K562 (cell line): ENCODE measurements at regions not wholly inside any gene's neighbourhood (a gene's known extent, or its start where the extent isn't known, plus 50 kb on each side); places are given as distances from the start of the nearest gene placed in this dataset.

ENCODE experiments used
- ATAC-seq: fragments of 200-7000 bp; cut with Tn5 transposase; 3 replicates; pipeline ENCODE4 v1.9.1; 2020; ENCODE audit warnings: moderate library complexity
- BruUV-seq: library from RNA; stranded (reverse); fragments of 400-500 nt; replicated peaks from 2 replicates; lab custom pipeline; 2021; lab: Mats Ljungman, UMichigan
- CTCF ChIA-PET: fragments of 300-600 bp; formaldehyde crosslinking; extraction: SDS; loops from one replicate; lab custom pipeline; 2021; ENCODE audit warnings: low intra/inter-chr PET ratio; lab: Yijun Ruan, JAX
- POLR2A ChIA-PET: fragments of 300-600, 350-650 bp; sonication (Branson Sonifier 250); formaldehyde crosslinking; extraction: SDS; loops from one replicate; lab custom pipeline; 2021; ENCODE audit warnings: antibody characterized with exemption, inconsistent platforms; lab: Yijun Ruan, JAX
- DNase-seq, 4 experiments: peaks; one replicate each; pipeline versions ENCODE4 v3.0.0 to v3.0.0-alpha.2; 2011 to 2018; ENCODE audit warnings: low spot score in 3 of 4, mixed read lengths in 3 of 4; ENCODE audit errors: extremely low read depth in 1 of 4
- FAIRE-seq: peaks from 2 replicates; lab custom pipeline; 2011; peaks lifted over from hg19 to GRCh38; lab: Jason Lieb, UNC
- H2AFZ ChIP-seq: 2 replicates; pipeline ENCODE4 v1.6.0; 2011; ENCODE audit warnings: low read depth, low read length, control low read depth, inconsistent platforms
- H3K27ac ChIP-seq: fragments of 200-600 bp; 3 replicates; pipeline ENCODE4 v1.8.0; 2011; ENCODE audit warnings: low read depth, mild to moderate bottlenecking, control low read depth, inconsistent platforms, low read length, moderate library complexity, mixed read lengths; ENCODE audit errors: extremely low read depth
- H3K27me3 ChIP-seq, 2 experiments: fragments of 300-600 bp in 1 of 2; 2 replicates in 1 of 2; 3 replicates in 1 of 2; pipeline versions ENCODE4 v1.6.0 to v1.8.0; 2011; ENCODE audit warnings: inconsistent platforms in 2 of 2, low read length in 2 of 2, mild to moderate bottlenecking in 1 of 2, mixed read lengths in 1 of 2, moderate library complexity in 1 of 2; ENCODE audit not compliant: control insufficient read depth in 2 of 2, insufficient read depth in 2 of 2
- H3K36me3 ChIP-seq: fragments of 300-600 bp; 3 replicates; pipeline ENCODE4 v1.8.0; 2011; ENCODE audit warnings: mild to moderate bottlenecking, low read length, inconsistent platforms; ENCODE audit not compliant: control insufficient read depth, insufficient read depth
- H3K4me1 ChIP-seq, 2 experiments: fragments of 200-600 bp in 1 of 2; replicated peaks in 1 of 2; 2 replicates in 1 of 2; 3 replicates in 1 of 2; pipeline versions ENCODE4 v1.5.1 to v1.8.0; 2011; ENCODE audit warnings: inconsistent platforms in 2 of 2, low read length in 2 of 2, mild to moderate bottlenecking in 1 of 2, mixed read lengths in 1 of 2, moderate library complexity in 1 of 2; ENCODE audit not compliant: control insufficient read depth in 2 of 2, insufficient read depth in 2 of 2
- H3K4me2 ChIP-seq: 2 replicates; pipeline ENCODE4 v1.6.1; 2011; ENCODE audit warnings: low read length, control low read depth, inconsistent platforms, mixed read lengths; ENCODE audit not compliant: insufficient read depth
- H3K4me3 ChIP-seq: fragments of 200-600 bp; sonication (generic), shearing (Covaris generic); 2 replicates; pipeline ENCODE4 v1.5.1; 2016; ENCODE audit warnings: control low read depth, inconsistent platforms
- H3K79me2 ChIP-seq: fragments of 200-600 bp; 3 replicates; pipeline ENCODE4 v1.8.0; 2011; ENCODE audit warnings: low read length, inconsistent platforms; ENCODE audit not compliant: control insufficient read depth, insufficient read depth
- H3K9ac ChIP-seq, 2 experiments: 2 replicates each; pipeline versions ENCODE4 v1.6.0 to v1.6.1; 2011; ENCODE audit warnings: low read depth in 2 of 2, low read length in 2 of 2, control low read depth in 1 of 2, inconsistent platforms in 1 of 2, mild to moderate bottlenecking in 1 of 2, mixed read lengths in 1 of 2; ENCODE audit not compliant: insufficient read depth in 1 of 2
- H3K9me1 ChIP-seq: one replicate; pipeline ENCODE4 v1.6.0; 2011; ENCODE audit warnings: inconsistent platforms, mild to moderate bottlenecking, low read length, moderate library complexity; ENCODE audit not compliant: control insufficient read depth, insufficient read depth
- H3K9me3 ChIP-seq: replicated peaks from 2 replicates; pipeline ENCODE4 v1.5.1; 2011; ENCODE audit warnings: low read depth, low read length, inconsistent platforms; ENCODE audit not compliant: control insufficient read depth, insufficient read depth
- H4K20me1 ChIP-seq: replicated peaks from 2 replicates; pipeline ENCODE4 v1.6.1; 2011; ENCODE audit warnings: low read length, inconsistent platforms, mixed read lengths; ENCODE audit not compliant: control insufficient read depth, insufficient read depth
- CAMTA2 ChIP-seq: fragments of 250-450 bp; sonication (Bioruptor Pico); conservative IDR thresholded peaks from 2 replicates; pipeline ENCODE4 v1.5.1; 2022
- EP300 ChIP-seq: IDR thresholded peaks from 2 replicates; pipeline ENCODE4 v1.6.1; 2012; ENCODE audit warnings: low read length, improper control_type of control experiment
- MCM7 ChIP-seq, 2 experiments: fragments of 450-650 bp; IDR thresholded peaks; 2 replicates each; pipeline ENCODE4 v1.6.1; 2016 to 2018
- MTF1 ChIP-seq: fragments of 250-450 bp; sonication (Bioruptor Pico); IDR thresholded peaks from 2 replicates; pipeline ENCODE4 v1.9.0; 2021; ENCODE audit warnings: moderate library complexity, mild to moderate bottlenecking, inconsistent platforms, borderline replicate concordance
- POLR2H ChIP-seq: IDR thresholded peaks from 2 replicates; pipeline ENCODE4 v1.6.1; 2016; ENCODE audit warnings: missing genetic modification characterization, low read depth, mild to moderate bottlenecking, control low read depth, missing compliant biosample characterization, moderate library complexity
- RBM34 ChIP-seq: fragments of 200-400 bp; formaldehyde crosslinking; IDR thresholded peaks from 2 replicates; pipeline ENCODE4 v1.6.1; 2018; ENCODE audit warnings: low read length, borderline replicate concordance; ENCODE audit not compliant: insufficient read depth
- U2AF1 ChIP-seq: fragments of 200-400 bp; formaldehyde crosslinking; optimal IDR thresholded peaks from 2 replicates; pipeline ENCODE3; 2017; ENCODE audit warnings: mild to moderate bottlenecking, low read depth, low read length, moderate library complexity
- ZBTB7A ChIP-seq: IDR thresholded peaks from 2 replicates; pipeline ENCODE4 v1.6.1; 2011; ENCODE audit warnings: low read depth, mild to moderate bottlenecking, low read length, moderate library complexity, borderline replicate concordance; ENCODE audit not compliant: control insufficient read depth
- ZNF12 ChIP-seq: sonication (generic); formaldehyde crosslinking; IDR thresholded peaks from 2 replicates; pipeline ENCODE4 v1.4.0; 2020; ENCODE audit warnings: mild to moderate bottlenecking, missing genetic modification reagents
- ZNF57 ChIP-seq: fragments of 450-650 bp; formaldehyde crosslinking; IDR thresholded peaks from 2 replicates; pipeline ENCODE4 v1.4.0; 2020; ENCODE audit warnings: mild to moderate bottlenecking, moderate library complexity
- WGBS: fragments of 100-300 bp; shearing (Covaris generic); methylation state at CpG from one replicate; pipeline ENCODE4 v1.1.6; 2016; ENCODE audit warnings: low coverage, mixed read lengths; ENCODE audit not compliant: insufficient coverage; ENCODE audit errors: missing lambda C conversion rate; 5-methylcytosine and 5-hydroxymethylcytosine counted together
- in situ Hi-C: fragments of 300-500 bp; cut with MboI; formaldehyde crosslinking; loops from 4 replicates; pipeline ENCODE4 v1.15.0; 2018; ENCODE audit warnings: inconsistent platforms, mixed read lengths
- intact Hi-C: fragments of 100-400 bp; cut with micrococcal nuclease; formaldehyde crosslinking; loops from 2 replicates; pipeline ENCODE4 v1.14.2; 2022
- TF ChIP-seq, protein P1 (sequence below), 2 experiments: fragments of 450-650 bp; IDR thresholded peaks; 2 replicates each; pipeline ENCODE4 v1.6.1; 2018; ENCODE audit warnings: mild to moderate bottlenecking in 2 of 2, low read depth in 1 of 2; ENCODE audit not compliant: partially characterized antibody in 2 of 2
- TF ChIP-seq, protein P2 (sequence below): fragments of 450-650 bp; IDR thresholded peaks from 2 replicates; pipeline ENCODE4 v1.6.1; 2016; ENCODE audit warnings: mild to moderate bottlenecking
- TF ChIP-seq, protein P3 (sequence below): fragments of 250-450 bp; sonication (Bioruptor Pico); IDR thresholded peaks from 2 replicates; pipeline ENCODE4 v1.6.1; 2021; ENCODE audit warnings: mild to moderate bottlenecking
- TF ChIP-seq, protein P4 (sequence below): sonication (generic); formaldehyde crosslinking; IDR thresholded peaks from 2 replicates; pipeline ENCODE4 v1.8.0; 2022; ENCODE audit warnings: missing genetic modification reagents, mild to moderate bottlenecking, moderate library complexity, borderline replicate concordance

DNA sequence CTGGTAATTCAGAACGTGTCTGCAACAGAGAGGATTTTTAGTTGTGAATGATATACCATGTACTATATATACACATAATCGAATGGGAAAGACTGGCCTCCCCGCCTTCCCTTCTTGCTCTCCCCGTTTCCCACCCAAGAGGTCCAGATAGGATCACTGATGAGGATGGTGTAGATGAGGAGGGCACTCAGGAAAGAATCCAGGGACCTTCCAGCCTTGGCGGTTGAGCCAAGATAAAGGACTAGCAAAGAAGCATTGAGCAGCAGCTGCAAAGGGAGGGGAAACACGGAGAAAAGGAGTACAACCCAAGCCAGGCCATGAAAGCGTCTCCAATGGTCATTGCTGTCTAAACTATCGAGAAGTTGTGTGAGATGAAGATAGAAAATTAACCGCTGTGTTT is 84.0 kb upstream of the EXOC2 start (continued):
- TF ChIP-seq, protein P1, sequence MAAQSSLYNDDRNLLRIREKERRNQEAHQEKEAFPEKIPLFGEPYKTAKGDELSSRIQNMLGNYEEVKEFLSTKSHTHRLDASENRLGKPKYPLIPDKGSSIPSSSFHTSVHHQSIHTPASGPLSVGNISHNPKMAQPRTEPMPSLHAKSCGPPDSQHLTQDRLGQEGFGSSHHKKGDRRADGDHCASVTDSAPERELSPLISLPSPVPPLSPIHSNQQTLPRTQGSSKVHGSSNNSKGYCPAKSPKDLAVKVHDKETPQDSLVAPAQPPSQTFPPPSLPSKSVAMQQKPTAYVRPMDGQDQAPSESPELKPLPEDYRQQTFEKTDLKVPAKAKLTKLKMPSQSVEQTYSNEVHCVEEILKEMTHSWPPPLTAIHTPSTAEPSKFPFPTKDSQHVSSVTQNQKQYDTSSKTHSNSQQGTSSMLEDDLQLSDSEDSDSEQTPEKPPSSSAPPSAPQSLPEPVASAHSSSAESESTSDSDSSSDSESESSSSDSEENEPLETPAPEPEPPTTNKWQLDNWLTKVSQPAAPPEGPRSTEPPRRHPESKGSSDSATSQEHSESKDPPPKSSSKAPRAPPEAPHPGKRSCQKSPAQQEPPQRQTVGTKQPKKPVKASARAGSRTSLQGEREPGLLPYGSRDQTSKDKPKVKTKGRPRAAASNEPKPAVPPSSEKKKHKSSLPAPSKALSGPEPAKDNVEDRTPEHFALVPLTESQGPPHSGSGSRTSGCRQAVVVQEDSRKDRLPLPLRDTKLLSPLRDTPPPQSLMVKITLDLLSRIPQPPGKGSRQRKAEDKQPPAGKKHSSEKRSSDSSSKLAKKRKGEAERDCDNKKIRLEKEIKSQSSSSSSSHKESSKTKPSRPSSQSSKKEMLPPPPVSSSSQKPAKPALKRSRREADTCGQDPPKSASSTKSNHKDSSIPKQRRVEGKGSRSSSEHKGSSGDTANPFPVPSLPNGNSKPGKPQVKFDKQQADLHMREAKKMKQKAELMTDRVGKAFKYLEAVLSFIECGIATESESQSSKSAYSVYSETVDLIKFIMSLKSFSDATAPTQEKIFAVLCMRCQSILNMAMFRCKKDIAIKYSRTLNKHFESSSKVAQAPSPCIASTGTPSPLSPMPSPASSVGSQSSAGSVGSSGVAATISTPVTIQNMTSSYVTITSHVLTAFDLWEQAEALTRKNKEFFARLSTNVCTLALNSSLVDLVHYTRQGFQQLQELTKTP (IDR thresholded peaks at IDR 0.05; ENCODE audit: low read depth in 1 of 2, partially characterized antibody in 2 of 2), result no peak
- TF ChIP-seq U2AF1, result no peak

DNA sequence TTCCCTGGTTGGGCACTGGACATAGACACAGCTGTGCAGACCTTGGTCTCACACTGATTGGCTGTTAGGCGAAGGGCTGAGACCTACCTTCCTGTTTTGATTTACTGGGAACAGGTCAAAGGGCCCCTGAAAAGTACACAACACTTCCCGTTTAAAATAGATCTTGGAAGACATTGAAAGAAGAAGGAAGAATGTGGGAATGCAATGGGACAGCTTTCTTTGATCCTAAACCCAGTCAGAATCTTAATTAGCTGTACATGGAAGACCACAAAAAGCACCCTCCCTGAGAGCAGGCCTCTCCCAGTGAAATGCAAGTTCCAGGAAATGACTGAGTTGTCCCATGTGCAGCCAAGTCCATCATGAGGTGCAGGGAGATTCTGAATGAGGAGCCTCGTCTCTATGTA is 83.6 kb upstream of the EXOC2 start:
- intact Hi-C loops (loop anchor here (10.0 kb wide), 1 partner anchor 898 kb away; no protein-coding TSS in a partner anchor), in situ Hi-C loops (no loop called here)
- Histone ChIP-seq H3K4me1 (peaks cover 3 to 10% of the 10 kb centered on the region in 2 experiments), H2AFZ (no peak overlapping the region), H3K79me2 (no peaks in the 10 kb centered on the region), H3K4me2 (no peak overlapping the region), H4K20me1 (no peaks in the 10 kb centered on the region), H3K9me3 (no peaks in the 10 kb centered on the region), H3K9ac (no peak overlapping the region), H3K27me3 (peaks cover 15 to 32% of the 10 kb centered on the region in 2 experiments), H3K36me3 (no peaks in the 10 kb centered on the region), H3K9me1 (no peaks in the 10 kb centered on the region), H3K27ac (no peak overlapping the region), H3K4me3 (no peak overlapping the region)
- DNase-seq (no peak), FAIRE-seq (no peak), ATAC-seq (no peak)
- WGBS, result 0% methylated on average over 3 of the region's 3 CpGs
- CTCF ChIA-PET, result no interaction called here
- POLR2A ChIA-PET, result no interaction called here
- BruUV-seq, result no TSS peak
- TF ChIP-seq, protein P2, sequence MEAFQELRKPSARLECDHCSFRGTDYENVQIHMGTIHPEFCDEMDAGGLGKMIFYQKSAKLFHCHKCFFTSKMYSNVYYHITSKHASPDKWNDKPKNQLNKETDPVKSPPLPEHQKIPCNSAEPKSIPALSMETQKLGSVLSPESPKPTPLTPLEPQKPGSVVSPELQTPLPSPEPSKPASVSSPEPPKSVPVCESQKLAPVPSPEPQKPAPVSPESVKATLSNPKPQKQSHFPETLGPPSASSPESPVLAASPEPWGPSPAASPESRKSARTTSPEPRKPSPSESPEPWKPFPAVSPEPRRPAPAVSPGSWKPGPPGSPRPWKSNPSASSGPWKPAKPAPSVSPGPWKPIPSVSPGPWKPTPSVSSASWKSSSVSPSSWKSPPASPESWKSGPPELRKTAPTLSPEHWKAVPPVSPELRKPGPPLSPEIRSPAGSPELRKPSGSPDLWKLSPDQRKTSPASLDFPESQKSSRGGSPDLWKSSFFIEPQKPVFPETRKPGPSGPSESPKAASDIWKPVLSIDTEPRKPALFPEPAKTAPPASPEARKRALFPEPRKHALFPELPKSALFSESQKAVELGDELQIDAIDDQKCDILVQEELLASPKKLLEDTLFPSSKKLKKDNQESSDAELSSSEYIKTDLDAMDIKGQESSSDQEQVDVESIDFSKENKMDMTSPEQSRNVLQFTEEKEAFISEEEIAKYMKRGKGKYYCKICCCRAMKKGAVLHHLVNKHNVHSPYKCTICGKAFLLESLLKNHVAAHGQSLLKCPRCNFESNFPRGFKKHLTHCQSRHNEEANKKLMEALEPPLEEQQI, result no peak
- TF ChIP-seq ZBTB7A (no peak), MCM7 (IDR thresholded peaks at IDR 0.05) (no peak), POLR2H (tag) (no peak), RBM34 (no peak), ZNF12 (no peak), CAMTA2 (no peak), ZNF57 (CRISPR knock-in tag) (no peak), MTF1 (CRISPR knock-in tag) (no peak), EP300 (no peak)
- TF ChIP-seq, protein P3, sequence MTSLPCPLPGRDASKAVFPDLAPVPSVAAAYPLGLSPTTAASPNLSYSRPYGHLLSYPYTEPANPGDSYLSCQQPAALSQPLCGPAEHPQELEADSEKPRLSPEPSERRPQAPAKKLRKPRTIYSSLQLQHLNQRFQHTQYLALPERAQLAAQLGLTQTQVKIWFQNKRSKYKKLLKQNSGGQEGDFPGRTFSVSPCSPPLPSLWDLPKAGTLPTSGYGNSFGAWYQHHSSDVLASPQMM (CRISPR knock-in tag), result no peak
- TF ChIP-seq, protein P4, sequence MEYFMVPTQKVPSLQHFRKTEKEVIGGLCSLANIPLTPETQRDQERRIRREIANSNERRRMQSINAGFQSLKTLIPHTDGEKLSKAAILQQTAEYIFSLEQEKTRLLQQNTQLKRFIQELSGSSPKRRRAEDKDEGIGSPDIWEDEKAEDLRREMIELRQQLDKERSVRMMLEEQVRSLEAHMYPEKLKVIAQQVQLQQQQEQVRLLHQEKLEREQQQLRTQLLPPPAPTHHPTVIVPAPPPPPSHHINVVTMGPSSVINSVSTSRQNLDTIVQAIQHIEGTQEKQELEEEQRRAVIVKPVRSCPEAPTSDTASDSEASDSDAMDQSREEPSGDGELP (CRISPR knock-in tag), result no peak
